Neural progenitor cell (in vitro differentiated cells): ENCODE measurements at regions not wholly inside any gene's neighbourhood (a gene's known extent, or its start where the extent isn't known, plus 50 kb on each side); places are given as distances from the start of the nearest gene placed in this dataset.

ENCODE experiments used
- DNase-seq: peaks from one replicate; pipeline ENCODE4 v3.0.0-alpha.2; 2016; ENCODE audit warnings: low spot score
- H2AFZ ChIP-seq: fragments of 200-600 bp; sonication (generic); replicated peaks from 2 replicates; pipeline ENCODE4 v1.6.1; 2016; ENCODE audit warnings: antibody characterized with exemption
- H3F3A ChIP-seq: fragments of 200-600 bp; sonication (generic); 2 replicates; pipeline ENCODE4 v1.6.1; 2016; ENCODE audit warnings: antibody characterized with exemption, low read depth
- H3K27ac ChIP-seq: fragments of 200-600 bp; sonication (generic); 2 replicates; pipeline ENCODE4 v1.5.1; 2016; ENCODE audit warnings: mild to moderate bottlenecking
- H3K27me3 ChIP-seq: fragments of 200-600 bp; sonication (generic); 2 replicates; pipeline ENCODE4 v1.6.1; 2016; ENCODE audit warnings: mild to moderate bottlenecking, moderate library complexity
- H3K36me3 ChIP-seq: fragments of 200-600 bp; sonication (generic); 2 replicates; pipeline ENCODE4 v1.5.1; 2016
- H3K4me1 ChIP-seq: fragments of 200-600 bp; sonication (generic); 2 replicates; pipeline ENCODE4 v1.6.1; 2016; ENCODE audit warnings: mixed run types
- H3K4me2 ChIP-seq: fragments of 200-600 bp; sonication (generic); 2 replicates; pipeline ENCODE4 v1.6.1; 2016
- H3K4me3 ChIP-seq: fragments of 200-600 bp; sonication (generic); 2 replicates; pipeline ENCODE4 v1.5.1; 2016
- H3K79me2 ChIP-seq: fragments of 200-600 bp; sonication (generic); 2 replicates; pipeline ENCODE4 v1.6.1; 2016; ENCODE audit warnings: low read depth
- H3K9ac ChIP-seq: fragments of 200-600 bp; sonication (generic); 2 replicates; pipeline ENCODE4 v1.6.1; 2016
- H3K9me3 ChIP-seq: fragments of 200-600 bp; sonication (generic); 2 replicates; pipeline ENCODE4 v1.5.1; 2016; ENCODE audit warnings: low read depth
- H4K20me1 ChIP-seq: fragments of 200-600 bp; sonication (generic); 2 replicates; pipeline ENCODE4 v1.6.1; 2016; ENCODE audit warnings: low read depth
- H3K27ac Mint-ChIP-seq: 3 replicates; pipeline ENCODE4 v1.8.0; 2021; ENCODE audit warnings: mixed read lengths
- H3K27me3 Mint-ChIP-seq: 2 replicates; pipeline ENCODE4 v1.8.0; 2022; ENCODE audit warnings: low read depth, mild to moderate bottlenecking, inconsistent platforms, moderate library complexity, mixed read lengths; ENCODE audit not compliant: insufficient read depth
- H3K36me3 Mint-ChIP-seq: 3 replicates; pipeline ENCODE4 v1.8.0; 2021; ENCODE audit warnings: mixed read lengths
- H3K4me1 Mint-ChIP-seq: 3 replicates; pipeline ENCODE4 v1.8.0; 2021; ENCODE audit warnings: mixed read lengths
- H3K4me3 Mint-ChIP-seq: 3 replicates; pipeline ENCODE4 v1.8.0; 2021; ENCODE audit warnings: mild to moderate bottlenecking, moderate library complexity, mixed read lengths
- H3K9me3 Mint-ChIP-seq: 3 replicates; pipeline ENCODE4 v1.8.0; 2020; ENCODE audit warnings: mixed read lengths
- CTCF ChIP-seq: fragments of 200-600 bp; sonication (generic); IDR thresholded peaks from 2 replicates; pipeline ENCODE4 v1.5.1; 2017; ENCODE audit warnings: antibody characterized with exemption, mild to moderate bottlenecking
- EZH2 ChIP-seq: fragments of 200-600 bp; sonication (generic); IDR thresholded peaks from 2 replicates; pipeline ENCODE4 v1.6.1; 2017; ENCODE audit warnings: antibody characterized with exemption, mild to moderate bottlenecking, moderate library complexity
- EZH2phosphoT487 ChIP-seq: fragments of 200-600 bp; sonication (generic); IDR thresholded peaks from 2 replicates; pipeline ENCODE4 v1.6.1; 2017; ENCODE audit warnings: antibody characterized with exemption

DNA sequence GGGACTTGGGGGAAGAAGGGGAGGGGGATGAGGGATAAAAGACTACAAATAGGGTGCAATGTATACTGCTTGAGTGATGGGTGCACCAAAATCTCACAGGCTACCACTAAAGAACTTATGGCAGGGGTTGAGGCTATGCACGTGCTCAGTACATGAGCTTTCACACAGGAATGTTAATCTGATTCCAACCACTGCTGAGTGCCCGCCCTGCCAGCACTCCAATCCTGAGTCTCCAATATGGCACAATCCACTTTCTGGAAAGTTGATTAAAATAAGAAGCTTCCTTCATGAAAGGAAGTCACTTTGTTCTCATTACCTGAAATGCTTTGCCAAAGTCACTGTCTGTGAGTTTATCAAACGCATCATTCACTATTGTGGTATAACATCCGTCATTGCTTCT lies 463.0 kb downstream of the IRS2 start:
- no peaks in the 10 kb centered on the region for H3K36me3 Mint-ChIP-seq
- no peaks in the 10 kb centered on the region for H3F3A ChIP-seq
- H3K4me1 ChIP-seq = no peaks in the 10 kb centered on the region
- H3K27me3 Mint-ChIP-seq = no peaks in the 10 kb centered on the region
- TF ChIP-seq CTCF (no peak), EZH2phosphoT487 (no peak), EZH2 (no peak)
- H4K20me1 ChIP-seq = no peaks in the 10 kb centered on the region
- DNase-seq = no peak
- H2AFZ ChIP-seq = no peak overlapping the region
- H3K4me1 Mint-ChIP-seq = no peaks in the 10 kb centered on the region
- no peak overlapping the region for H3K4me2 ChIP-seq
- H3K9me3 Mint-ChIP-seq = peaks cover 7% of the 10 kb centered on the region
- no peak overlapping the region for H3K9ac ChIP-seq
- no peak overlapping the region for H3K27ac Mint-ChIP-seq
- no peak overlapping the region for H3K4me3 Mint-ChIP-seq
- no peaks in the 10 kb centered on the region for H3K9me3 ChIP-seq
- no peaks in the 10 kb centered on the region for H3K79me2 ChIP-seq
- H3K36me3 ChIP-seq = no peaks in the 10 kb centered on the region
- no peak overlapping the region for H3K4me3 ChIP-seq
- H3K27ac ChIP-seq = no peak overlapping the region
- no peaks in the 10 kb centered on the region for H3K27me3 ChIP-seq

DNA sequence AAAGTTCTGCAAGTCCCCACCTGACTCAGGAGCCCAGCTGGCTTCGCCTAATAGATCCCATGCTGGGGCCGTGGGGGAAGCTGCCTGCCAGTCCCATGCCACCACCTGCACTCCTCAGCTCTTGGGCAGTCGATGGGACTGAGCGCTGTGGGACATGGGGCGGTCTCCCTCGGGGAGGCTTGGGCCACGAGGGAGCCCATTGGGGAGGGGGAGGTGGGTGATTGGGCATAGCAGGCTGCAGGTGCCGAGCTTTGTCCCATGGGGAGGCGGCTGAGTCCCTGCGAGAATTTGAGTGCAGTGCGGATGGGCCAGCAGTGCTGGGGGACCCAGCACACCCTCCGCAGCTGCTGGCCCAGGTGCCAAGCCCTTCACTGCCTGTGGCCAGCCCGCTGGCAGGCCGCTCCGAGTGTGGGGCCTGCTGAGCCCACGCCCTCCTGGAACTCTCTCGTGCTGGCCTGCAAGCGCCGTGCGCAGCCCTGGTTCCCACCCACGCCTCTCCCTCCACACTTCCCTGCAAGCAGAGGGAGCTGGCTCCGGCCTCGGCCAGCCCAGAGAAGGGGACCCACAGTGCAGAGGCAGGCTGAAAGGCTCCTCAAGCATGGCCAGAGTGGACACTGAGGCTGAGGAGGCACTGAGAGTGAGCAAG lies 467.3 kb downstream of the IRS2 start:
- H3K9ac ChIP-seq = no peak overlapping the region
- Mint-ChIP-seq H3K27me3 (peaks cover 6% of the 10 kb centered on the region), H3K9me3 (peaks cover 13% of the 10 kb centered on the region), H3K27ac (no peak overlapping the region), H3K36me3 (no peaks in the 10 kb centered on the region), H3K4me3 (no peak overlapping the region), H3K4me1 (no peaks in the 10 kb centered on the region)
- H3K4me2 ChIP-seq = no peak overlapping the region
- TF ChIP-seq CTCF = no peak
- no peak overlapping the region for H3K4me3 ChIP-seq
- no peaks in the 10 kb centered on the region for H3K9me3 ChIP-seq
- no peak for DNase-seq
- no peak overlapping the region for H2AFZ ChIP-seq
- H3K79me2 ChIP-seq = no peaks in the 10 kb centered on the region
- no peak overlapping the region for H3K27ac ChIP-seq
- H4K20me1 ChIP-seq = no peaks in the 10 kb centered on the region
- H3K4me1 ChIP-seq = no peaks in the 10 kb centered on the region
- no peaks in the 10 kb centered on the region for H3K27me3 ChIP-seq
- H3K36me3 ChIP-seq = no peaks in the 10 kb centered on the region
- H3F3A ChIP-seq = no peaks in the 10 kb centered on the region

DNA sequence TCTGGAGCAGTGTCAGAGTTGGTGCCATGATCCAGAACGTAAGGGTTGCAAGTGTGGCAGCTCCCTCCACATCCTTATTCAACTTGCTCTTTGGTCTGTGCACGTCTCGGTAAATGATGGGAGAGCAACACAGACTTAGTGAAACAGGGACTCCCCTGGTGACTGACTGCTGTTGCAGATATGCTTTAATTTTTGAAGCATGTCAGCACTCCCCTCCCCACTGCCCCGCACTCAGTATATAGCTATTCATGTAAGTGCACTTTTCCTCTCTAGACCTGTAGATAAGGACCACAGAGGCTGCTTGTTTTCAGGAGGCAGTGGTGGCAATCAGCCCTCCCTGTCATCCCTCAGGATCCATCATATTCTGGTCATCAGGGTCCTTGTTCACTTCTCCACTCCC lies 470.9 kb downstream of the IRS2 start:
- H3K36me3 Mint-ChIP-seq = no peaks in the 10 kb centered on the region
- no peaks in the 10 kb centered on the region for H3K27me3 ChIP-seq
- H3K4me3 Mint-ChIP-seq = no peak overlapping the region
- no peak overlapping the region for H3K4me2 ChIP-seq
- H3F3A ChIP-seq = no peaks in the 10 kb centered on the region
- no peak overlapping the region for H3K4me3 ChIP-seq
- H3K9me3 ChIP-seq = no peaks in the 10 kb centered on the region
- H3K9ac ChIP-seq = no peak overlapping the region
- peaks cover 11% of the 10 kb centered on the region for H3K9me3 Mint-ChIP-seq
- DNase-seq = no peak
- no peak overlapping the region for H3K27ac Mint-ChIP-seq
- H4K20me1 ChIP-seq = no peaks in the 10 kb centered on the region
- no peaks in the 10 kb centered on the region for H3K4me1 ChIP-seq
- no peaks in the 10 kb centered on the region for H3K4me1 Mint-ChIP-seq
- peaks cover 7% of the 10 kb centered on the region for H3K27me3 Mint-ChIP-seq
- H3K79me2 ChIP-seq = no peaks in the 10 kb centered on the region
- no peaks in the 10 kb centered on the region for H3K36me3 ChIP-seq
- no peak overlapping the region for H3K27ac ChIP-seq
- H2AFZ ChIP-seq = no peak overlapping the region
- TF ChIP-seq EZH2 (no peak), CTCF (no peak), EZH2phosphoT487 (no peak)
